GM23338 (cell line): ENCODE measurements at regions not wholly inside any gene's neighbourhood (a gene's known extent, or its start where the extent isn't known, plus 50 kb on each side); places are given as distances from the start of the nearest gene placed in this dataset.

ENCODE experiments used
- ATAC-seq: fragments of 200-7000 bp; cut with Tn5 transposase; 3 replicates; pipeline ENCODE4 v1.9.1; 2020
- DNase-seq: peaks from one replicate; pipeline ENCODE4 v3.0.0-alpha.2; 2015; ENCODE audit warnings: low spot score
- H2AFZ ChIP-seq: fragments of 200-600 bp; sonication (generic); 2 replicates; pipeline ENCODE4 v1.8.0; 2016; ENCODE audit warnings: antibody characterized with exemption, mild to moderate bottlenecking, moderate library complexity
- H3F3A ChIP-seq: fragments of 200-600 bp; sonication (generic); replicated peaks from 2 replicates; pipeline ENCODE4 v1.8.0; 2017; ENCODE audit warnings: antibody characterized with exemption, mixed run types, low read depth
- H3K27ac ChIP-seq: fragments of 200-600 bp; sonication (generic); 2 replicates; pipeline ENCODE4 v1.6.1; 2016; ENCODE audit warnings: low read depth
- H3K27me3 ChIP-seq: fragments of 200-600 bp; sonication (generic); 2 replicates; pipeline ENCODE4 v1.8.0; 2016; ENCODE audit warnings: mild to moderate bottlenecking, mixed run types, moderate library complexity; ENCODE audit not compliant: insufficient read depth
- H3K36me3 ChIP-seq: fragments of 200-600 bp; sonication (generic); 2 replicates; pipeline ENCODE4 v1.8.0; 2016; ENCODE audit warnings: mild to moderate bottlenecking; ENCODE audit not compliant: insufficient read depth
- H3K4me1 ChIP-seq: fragments of 200-600 bp; sonication (generic); 2 replicates; pipeline ENCODE4 v1.8.0; 2016; ENCODE audit warnings: mild to moderate bottlenecking, moderate library complexity; ENCODE audit not compliant: insufficient read depth
- H3K4me2 ChIP-seq: fragments of 200-600 bp; sonication (generic); 2 replicates; pipeline ENCODE4 v1.7.1; 2017; ENCODE audit warnings: mixed run types
- H3K4me3 ChIP-seq: fragments of 200-600 bp; sonication (generic); 2 replicates; pipeline ENCODE4 v1.6.1; 2016; ENCODE audit warnings: mixed run types
- H3K79me2 ChIP-seq: fragments of 200-600 bp; sonication (generic); replicated peaks from 2 replicates; pipeline ENCODE4 v1.8.0; 2017; ENCODE audit warnings: mild to moderate bottlenecking; ENCODE audit not compliant: insufficient read depth
- H3K9me2 ChIP-seq: fragments of 200-600 bp; sonication (generic); 2 replicates; pipeline ENCODE4 v1.8.0; 2017; ENCODE audit not compliant: insufficient read depth
- H4K20me1 ChIP-seq: fragments of 200-600 bp; sonication (generic); replicated peaks from 2 replicates; pipeline ENCODE4 v1.8.0; 2017; ENCODE audit warnings: mild to moderate bottlenecking; ENCODE audit not compliant: insufficient read depth
- H3K27ac Mint-ChIP-seq: 2 replicates; pipeline ENCODE4 v1.8.0; 2020; ENCODE audit warnings: inconsistent platforms, mild to moderate bottlenecking, moderate library complexity, mixed read lengths
- H3K27me3 Mint-ChIP-seq: 3 replicates; pipeline ENCODE4 v1.8.0; 2022; ENCODE audit warnings: low read depth, mild to moderate bottlenecking, moderate library complexity, mixed read lengths, inconsistent platforms; ENCODE audit not compliant: insufficient read depth, poor library complexity
- H3K36me3 Mint-ChIP-seq: 3 replicates; pipeline ENCODE4 v1.8.0; 2021; ENCODE audit warnings: low read depth, mild to moderate bottlenecking, inconsistent platforms, moderate library complexity, mixed read lengths
- H3K4me1 Mint-ChIP-seq: 3 replicates; pipeline ENCODE4 v1.8.0; 2020; ENCODE audit warnings: mild to moderate bottlenecking, inconsistent platforms, mixed read lengths
- H3K4me3 Mint-ChIP-seq: 3 replicates; pipeline ENCODE4 v1.8.0; 2021; ENCODE audit warnings: moderate library complexity, mild to moderate bottlenecking, inconsistent platforms, mixed read lengths
- H3K9me3 Mint-ChIP-seq: 3 replicates; pipeline ENCODE4 v1.8.0; 2020; ENCODE audit warnings: moderate library complexity, mild to moderate bottlenecking, inconsistent platforms, mixed read lengths
- CREB1 ChIP-seq: fragments of 250-450 bp; sonication (Bioruptor Pico); IDR thresholded peaks from 2 replicates; pipeline ENCODE4 v1.5.0; 2020; ENCODE audit warnings: low read depth, mild to moderate bottlenecking, moderate library complexity
- POLR2AphosphoS5 ChIP-seq: IDR thresholded peaks from 2 replicates; pipeline ENCODE4 v1.6.1; 2016; ENCODE audit warnings: antibody characterized with exemption, low read depth
- REST ChIP-seq: IDR thresholded peaks from one replicate; pipeline ENCODE4 v1.6.1; 2018; ENCODE audit warnings: antibody characterized with exemption; ENCODE audit not compliant: unreplicated experiment
- ZNF462 ChIP-seq: fragments of 250-450 bp; sonication (Bioruptor Pico); IDR thresholded peaks from 2 replicates; pipeline ENCODE4 v1.5.0; 2020; ENCODE audit warnings: mild to moderate bottlenecking, moderate library complexity

GRCh38 chr2:223285370-223286265 lies 233.6 kb downstream of the KCNE4 start (continued):
- TF ChIP-seq ZNF462 (CRISPR knock-in tag) (no peak), CREB1 (CRISPR knock-in tag) (no peak), POLR2AphosphoS5 (no peak)

GRCh38 chr2:223294756-223295155 lies 242.8 kb downstream of the KCNE4 start:
- no peak for ATAC-seq
- H3K27ac Mint-ChIP-seq: no peak overlapping the region
- no peaks in the 10 kb centered on the region for H3F3A ChIP-seq
- H3K4me1 ChIP-seq: no peaks in the 10 kb centered on the region
- H3K27me3 ChIP-seq: no peaks in the 10 kb centered on the region
- H3K36me3 Mint-ChIP-seq: 0 out of 3 replicates have a peak, but pooled peaks cover 2% of the 10 kb centered on the region
- H3K4me1 Mint-ChIP-seq: no peaks in the 10 kb centered on the region
- H3K36me3 ChIP-seq: no peaks in the 10 kb centered on the region
- H4K20me1 ChIP-seq: no peaks in the 10 kb centered on the region
- no peak overlapping the region for H3K4me3 Mint-ChIP-seq
- DNase-seq: no peak
- H3K79me2 ChIP-seq: no peaks in the 10 kb centered on the region
- H2AFZ ChIP-seq: no peak overlapping the region
- no peak overlapping the region for H3K4me2 ChIP-seq
- no peak overlapping the region for H3K27ac ChIP-seq
- H3K9me2 ChIP-seq: no peaks in the 10 kb centered on the region
- H3K27me3 Mint-ChIP-seq: peaks cover 2% of the 10 kb centered on the region
- H3K9me3 Mint-ChIP-seq: peaks cover 5% of the 10 kb centered on the region; the same call in 1 of the 3 replicates
- H3K4me3 ChIP-seq: no peak overlapping the region
- TF ChIP-seq REST (no peak), ZNF462 (CRISPR knock-in tag) (no peak)
